HEK293 (cell line): ENCODE measurements at regions not wholly inside any gene's neighbourhood (a gene's known extent, or its start where the extent isn't known, plus 50 kb on each side); places are given as distances from the start of the nearest gene placed in this dataset.
A peak's percentile ranks its signal among the peaks of the same experiment; 100 is the strongest.

Experiments
- CTCF ChIA-PET: fragments of 350-600 bp; formaldehyde crosslinking; extraction: SDS; loops from one replicate; lab custom pipeline; 2021; ENCODE audit warnings: antibody characterized with exemption; lab: Yijun Ruan, JAX
- POLR2A ChIA-PET: fragments of 300-600 bp; formaldehyde crosslinking; extraction: SDS; loops from one replicate; lab custom pipeline; 2020; ENCODE audit warnings: antibody characterized with exemption, inconsistent platforms; lab: Yijun Ruan, JAX
- H3K27ac ChIP-seq: fragments of 200-500 bp; sonication (Bioruptor generic); 2 replicates; pipeline ENCODE4 v1.5.1; 2014; ENCODE audit warnings: low read depth, low read length, control low read depth, inconsistent platforms; ENCODE audit errors: extremely low read depth
- H3K36me3 ChIP-seq, 2 experiments: fragments of 200-500 bp in 1 of 2; sonication (Bioruptor generic) in 1 of 2; 1 replicate in 1 of 2; 2 replicates in 1 of 2; pipeline ENCODE4 v1.5.1; 2014 to 2017; ENCODE audit warnings: inconsistent platforms in 2 of 2, low read length in 2 of 2; ENCODE audit not compliant: control insufficient read depth in 2 of 2, insufficient read depth in 1 of 2
- H3K4me1 ChIP-seq: fragments of 200-500 bp; sonication (Bioruptor generic); 2 replicates; pipeline ENCODE4 v1.5.1; 2014; ENCODE audit warnings: mild to moderate bottlenecking, low read length, inconsistent platforms; ENCODE audit not compliant: control insufficient read depth, insufficient read depth
- H3K4me3 ChIP-seq: 2 replicates; pipeline ENCODE4 v1.5.1; 2011; ENCODE audit warnings: low read depth, mild to moderate bottlenecking, control low read depth, low read length, moderate library complexity
- H3K9me3 ChIP-seq: fragments of 200-500 bp; sonication (Bioruptor generic); 2 replicates; pipeline ENCODE4 v1.5.1; 2014; ENCODE audit warnings: low read depth, low read length, inconsistent platforms; ENCODE audit not compliant: control insufficient read depth, insufficient read depth
- GLIS2 ChIP-seq: fragments of 450-650 bp; formaldehyde crosslinking; IDR thresholded peaks from 2 replicates; pipeline ENCODE4 v1.5.1; 2016; ENCODE audit warnings: missing biosample characterization, missing genetic modification characterization
- KLF10 ChIP-seq: fragments of 450-650 bp; IDR thresholded peaks from 2 replicates; pipeline ENCODE4 v1.5.1; 2018; ENCODE audit warnings: missing biosample characterization, mild to moderate bottlenecking, missing genetic modification characterization
- KLF8 ChIP-seq: fragments of 450-650 bp; formaldehyde crosslinking; IDR thresholded peaks from 2 replicates; pipeline ENCODE4 v1.5.1; 2016; ENCODE audit warnings: missing biosample characterization, missing genetic modification characterization
- MZF1 ChIP-seq: fragments of 450-650 bp; formaldehyde crosslinking; IDR thresholded peaks from 2 replicates; pipeline ENCODE4 v1.5.1; 2017; ENCODE audit warnings: missing biosample characterization, missing genetic modification characterization, borderline replicate concordance
- SCRT2 ChIP-seq: fragments of 450-650 bp; formaldehyde crosslinking; IDR thresholded peaks from 2 replicates; pipeline ENCODE4 v1.5.1; 2016; ENCODE audit warnings: missing biosample characterization, missing genetic modification characterization
- ZBTB1 ChIP-seq: fragments of 450-650 bp; formaldehyde crosslinking; IDR thresholded peaks from 2 replicates; pipeline ENCODE4 v1.5.1; 2016; ENCODE audit warnings: missing biosample characterization, missing genetic modification characterization
- ZNF10 ChIP-seq: fragments of 450-650 bp; formaldehyde crosslinking; IDR thresholded peaks from 2 replicates; pipeline ENCODE4 v1.5.1; 2017; ENCODE audit warnings: missing biosample characterization, missing genetic modification characterization
- ZNF157 ChIP-seq: fragments of 450-650 bp; formaldehyde crosslinking; IDR thresholded peaks from 2 replicates; pipeline ENCODE4 v1.5.1; 2016; ENCODE audit warnings: missing biosample characterization, missing genetic modification characterization
- ZNF175 ChIP-seq: fragments of 450-650 bp; formaldehyde crosslinking; IDR thresholded peaks from 2 replicates; pipeline ENCODE4 v1.5.1; 2016; ENCODE audit warnings: missing biosample characterization, missing genetic modification characterization
- ZNF426 ChIP-seq: fragments of 450-650 bp; formaldehyde crosslinking; IDR thresholded peaks from 2 replicates; pipeline ENCODE4 v1.5.1; 2017; ENCODE audit warnings: missing biosample characterization, missing genetic modification characterization, mild to moderate bottlenecking, inconsistent platforms, moderate library complexity
- ZNF501 ChIP-seq: fragments of 450-650 bp; formaldehyde crosslinking; IDR thresholded peaks from 2 replicates; pipeline ENCODE4 v1.5.1; 2016; ENCODE audit warnings: missing biosample characterization, missing genetic modification characterization
- ZNF521 ChIP-seq: fragments of 450-650 bp; formaldehyde crosslinking; IDR thresholded peaks from 2 replicates; pipeline ENCODE4 v1.5.1; 2017; ENCODE audit warnings: missing biosample characterization, mild to moderate bottlenecking, missing genetic modification characterization
- ZNF76 ChIP-seq: fragments of 450-650 bp; formaldehyde crosslinking; IDR thresholded peaks from 2 replicates; pipeline ENCODE4; 2016; ENCODE audit warnings: low read depth, missing biosample characterization, missing genetic modification characterization, borderline replicate concordance
- ZNF830 ChIP-seq: fragments of 450-650 bp; IDR thresholded peaks from 2 replicates; pipeline ENCODE4 v1.5.0; 2018; ENCODE audit warnings: missing biosample characterization, missing genetic modification characterization, low read depth, mild to moderate bottlenecking, moderate library complexity
- TF ChIP-seq, protein P1 (sequence below): fragments of 450-650 bp; formaldehyde crosslinking; IDR thresholded peaks from 2 replicates; pipeline ENCODE4 v1.5.1; 2016; ENCODE audit warnings: missing biosample characterization, missing genetic modification characterization, low read depth
- TF ChIP-seq, protein P2 (sequence below): fragments of 450-650 bp; formaldehyde crosslinking; IDR thresholded peaks from 2 replicates; pipeline ENCODE4 v1.5.1; 2016; ENCODE audit warnings: missing biosample characterization, missing genetic modification characterization
- TF ChIP-seq, protein P3 (sequence below): sonication (generic); formaldehyde crosslinking; IDR thresholded peaks from 2 replicates; pipeline ENCODE4 v1.8.1; 2022; ENCODE audit warnings: mild to moderate bottlenecking, moderate library complexity, missing genetic modification reagents
- TF ChIP-seq, protein P4 (sequence below): fragments of 450-650 bp; formaldehyde crosslinking; IDR thresholded peaks from 2 replicates; pipeline ENCODE4 v1.5.1; 2016; ENCODE audit warnings: missing biosample characterization, missing genetic modification characterization

DNA sequence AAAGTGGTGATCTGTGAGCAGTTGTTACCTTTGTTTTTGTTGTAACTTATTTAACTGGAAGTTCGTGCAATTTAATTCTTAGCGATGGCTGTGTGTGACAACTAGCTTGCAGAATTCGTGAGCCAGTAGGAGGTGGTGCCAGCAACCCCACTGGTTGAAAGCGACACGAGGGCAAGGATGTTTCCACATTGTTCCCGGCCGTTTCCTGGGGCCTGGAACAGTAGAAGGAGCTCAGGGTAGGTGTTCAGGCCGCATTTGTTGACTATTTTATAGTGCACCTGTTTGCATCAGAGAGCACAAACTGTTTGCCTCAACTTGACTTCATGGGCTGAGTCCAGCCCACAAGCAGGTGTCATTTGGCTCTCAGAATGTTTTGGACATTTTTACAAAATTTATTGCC lies 112.1 kb upstream of the PTPN1 start:
- H3K4me1 ChIP-seq: no peaks in the 10 kb centered on the region
- POLR2A ChIA-PET: no interaction called here
- CTCF ChIA-PET: no interaction called here

DNA sequence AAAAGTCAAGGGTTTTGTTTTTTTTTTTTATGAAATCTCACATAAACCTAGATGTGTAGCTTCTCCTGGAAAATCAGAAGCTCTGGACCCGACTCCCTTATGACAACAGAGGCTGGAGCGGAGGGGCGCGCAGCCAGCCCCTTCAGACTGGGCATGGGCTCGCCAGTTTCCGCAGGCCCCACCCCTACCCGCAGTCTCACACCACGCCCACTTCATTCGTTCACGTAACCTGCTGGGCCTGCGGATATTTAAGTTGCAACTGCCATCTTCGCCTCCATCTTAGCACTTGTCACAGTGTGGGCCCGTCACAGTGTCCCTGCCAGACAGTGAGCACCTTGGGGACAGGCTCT lies 111.7 kb upstream of the PTPN1 start:
- Histone ChIP-seq H3K9me3 (no peaks in the 10 kb centered on the region), H3K4me1 (no peaks in the 10 kb centered on the region), H3K27ac (no peak overlapping the region), H3K36me3 (no peaks in the 10 kb centered on the region), H3K4me3 (no peak overlapping the region)
- TF ChIP-seq, protein P1, sequence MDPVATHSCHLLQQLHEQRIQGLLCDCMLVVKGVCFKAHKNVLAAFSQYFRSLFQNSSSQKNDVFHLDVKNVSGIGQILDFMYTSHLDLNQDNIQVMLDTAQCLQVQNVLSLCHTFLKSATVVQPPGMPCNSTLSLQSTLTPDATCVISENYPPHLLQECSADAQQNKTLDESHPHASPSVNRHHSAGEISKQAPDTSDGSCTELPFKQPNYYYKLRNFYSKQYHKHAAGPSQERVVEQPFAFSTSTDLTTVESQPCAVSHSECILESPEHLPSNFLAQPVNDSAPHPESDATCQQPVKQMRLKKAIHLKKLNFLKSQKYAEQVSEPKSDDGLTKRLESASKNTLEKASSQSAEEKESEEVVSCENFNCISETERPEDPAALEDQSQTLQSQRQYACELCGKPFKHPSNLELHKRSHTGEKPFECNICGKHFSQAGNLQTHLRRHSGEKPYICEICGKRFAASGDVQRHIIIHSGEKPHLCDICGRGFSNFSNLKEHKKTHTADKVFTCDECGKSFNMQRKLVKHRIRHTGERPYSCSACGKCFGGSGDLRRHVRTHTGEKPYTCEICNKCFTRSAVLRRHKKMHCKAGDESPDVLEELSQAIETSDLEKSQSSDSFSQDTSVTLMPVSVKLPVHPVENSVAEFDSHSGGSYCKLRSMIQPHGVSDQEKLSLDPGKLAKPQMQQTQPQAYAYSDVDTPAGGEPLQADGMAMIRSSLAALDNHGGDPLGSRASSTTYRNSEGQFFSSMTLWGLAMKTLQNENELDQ (tag by site-specific recombination): no peak
- TF ChIP-seq ZNF157 (tag by site-specific recombination) (no peak), KLF8 (tag by site-specific recombination) (no peak), ZNF426 (tag by site-specific recombination) (no peak), ZBTB1 (tag by site-specific recombination) (no peak), ZNF76 (no peak), KLF10 (no peak), GLIS2 (tag by site-specific recombination) (no peak), ZNF521 (tag by site-specific recombination) (no peak), ZNF175 (tag by site-specific recombination) (no peak), ZNF10 (tag by site-specific recombination) (no peak), ZNF501 (no peak), ZNF830 (tag by site-specific recombination) (no peak)
- TF ChIP-seq, protein P2, sequence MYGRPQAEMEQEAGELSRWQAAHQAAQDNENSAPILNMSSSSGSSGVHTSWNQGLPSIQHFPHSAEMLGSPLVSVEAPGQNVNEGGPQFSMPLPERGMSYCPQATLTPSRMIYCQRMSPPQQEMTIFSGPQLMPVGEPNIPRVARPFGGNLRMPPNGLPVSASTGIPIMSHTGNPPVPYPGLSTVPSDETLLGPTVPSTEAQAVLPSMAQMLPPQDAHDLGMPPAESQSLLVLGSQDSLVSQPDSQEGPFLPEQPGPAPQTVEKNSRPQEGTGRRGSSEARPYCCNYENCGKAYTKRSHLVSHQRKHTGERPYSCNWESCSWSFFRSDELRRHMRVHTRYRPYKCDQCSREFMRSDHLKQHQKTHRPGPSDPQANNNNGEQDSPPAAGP (tag by site-specific recombination): no peak
- TF ChIP-seq, protein P3, sequence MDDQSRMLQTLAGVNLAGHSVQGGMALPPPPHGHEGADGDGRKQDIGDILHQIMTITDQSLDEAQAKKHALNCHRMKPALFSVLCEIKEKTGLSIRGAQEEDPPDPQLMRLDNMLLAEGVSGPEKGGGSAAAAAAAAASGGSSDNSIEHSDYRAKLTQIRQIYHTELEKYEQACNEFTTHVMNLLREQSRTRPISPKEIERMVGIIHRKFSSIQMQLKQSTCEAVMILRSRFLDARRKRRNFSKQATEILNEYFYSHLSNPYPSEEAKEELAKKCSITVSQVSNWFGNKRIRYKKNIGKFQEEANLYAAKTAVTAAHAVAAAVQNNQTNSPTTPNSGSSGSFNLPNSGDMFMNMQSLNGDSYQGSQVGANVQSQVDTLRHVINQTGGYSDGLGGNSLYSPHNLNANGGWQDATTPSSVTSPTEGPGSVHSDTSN (CRISPR knock-in tag): no peak
- TF ChIP-seq, protein P4, sequence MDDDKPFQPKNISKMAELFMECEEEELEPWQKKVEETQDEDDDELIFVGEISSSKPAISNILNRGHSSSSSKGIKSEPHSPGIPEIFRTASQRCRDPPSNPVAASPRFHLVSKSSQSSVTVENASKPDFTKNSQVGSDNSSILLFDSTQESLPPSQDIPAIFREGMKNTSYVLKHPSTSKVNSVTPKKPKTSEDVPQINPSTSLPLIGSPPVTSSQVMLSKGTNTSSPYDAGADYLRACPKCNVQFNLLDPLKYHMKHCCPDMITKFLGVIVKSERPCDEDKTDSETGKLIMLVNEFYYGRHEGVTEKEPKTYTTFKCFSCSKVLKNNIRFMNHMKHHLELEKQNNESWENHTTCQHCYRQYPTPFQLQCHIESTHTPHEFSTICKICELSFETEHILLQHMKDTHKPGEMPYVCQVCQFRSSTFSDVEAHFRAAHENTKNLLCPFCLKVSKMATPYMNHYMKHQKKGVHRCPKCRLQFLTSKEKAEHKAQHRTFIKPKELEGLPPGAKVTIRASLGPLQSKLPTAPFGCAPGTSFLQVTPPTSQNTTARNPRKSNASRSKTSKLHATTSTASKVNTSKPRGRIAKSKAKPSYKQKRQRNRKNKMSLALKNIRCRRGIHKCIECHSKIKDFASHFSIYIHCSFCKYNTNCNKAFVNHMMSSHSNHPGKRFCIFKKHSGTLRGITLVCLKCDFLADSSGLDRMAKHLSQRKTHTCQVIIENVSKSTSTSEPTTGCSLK: no peak
- CTCF ChIA-PET: no interaction called here
- POLR2A ChIA-PET: no interaction called here

More for the DNA sequence above, 112.1 kb upstream of the PTPN1 start:
- no peaks in the 10 kb centered on the region for H3K9me3 ChIP-seq
- no peak for TF ChIP-seq MZF1 (tag by site-specific recombination)
- TF ChIP-seq SCRT2 (tag by site-specific recombination): peak; percentile 32; the same call in 1 of the 2 replicates
- TF ChIP-seq, all 188 proteins: peak for 1
- no peak overlapping the region for H3K4me3 ChIP-seq
- no peak overlapping the region for H3K27ac ChIP-seq
- H3K36me3 ChIP-seq: no peaks in the 10 kb centered on the region
